GM21423 (cell line): ENCODE measurements at regions not wholly inside any gene's neighbourhood (a gene's known extent, or its start where the extent isn't known, plus 50 kb on each side); places are given as distances from the start of the nearest gene placed in this dataset.
"Not testable (repeated sequence)": the region's sequence is repeated elsewhere in the genome, so short reads cannot be mapped to it uniquely, and the experiment has no call there.

Experiments used
- ATAC-seq: cut with Tn5 transposase; IDR thresholded peaks from one replicate; pipeline ENCODE4 v1.9.1; 2021; ENCODE audit warnings: mild to moderate bottlenecking, moderate library complexity; ENCODE audit not compliant: unreplicated experiment

DNA sequence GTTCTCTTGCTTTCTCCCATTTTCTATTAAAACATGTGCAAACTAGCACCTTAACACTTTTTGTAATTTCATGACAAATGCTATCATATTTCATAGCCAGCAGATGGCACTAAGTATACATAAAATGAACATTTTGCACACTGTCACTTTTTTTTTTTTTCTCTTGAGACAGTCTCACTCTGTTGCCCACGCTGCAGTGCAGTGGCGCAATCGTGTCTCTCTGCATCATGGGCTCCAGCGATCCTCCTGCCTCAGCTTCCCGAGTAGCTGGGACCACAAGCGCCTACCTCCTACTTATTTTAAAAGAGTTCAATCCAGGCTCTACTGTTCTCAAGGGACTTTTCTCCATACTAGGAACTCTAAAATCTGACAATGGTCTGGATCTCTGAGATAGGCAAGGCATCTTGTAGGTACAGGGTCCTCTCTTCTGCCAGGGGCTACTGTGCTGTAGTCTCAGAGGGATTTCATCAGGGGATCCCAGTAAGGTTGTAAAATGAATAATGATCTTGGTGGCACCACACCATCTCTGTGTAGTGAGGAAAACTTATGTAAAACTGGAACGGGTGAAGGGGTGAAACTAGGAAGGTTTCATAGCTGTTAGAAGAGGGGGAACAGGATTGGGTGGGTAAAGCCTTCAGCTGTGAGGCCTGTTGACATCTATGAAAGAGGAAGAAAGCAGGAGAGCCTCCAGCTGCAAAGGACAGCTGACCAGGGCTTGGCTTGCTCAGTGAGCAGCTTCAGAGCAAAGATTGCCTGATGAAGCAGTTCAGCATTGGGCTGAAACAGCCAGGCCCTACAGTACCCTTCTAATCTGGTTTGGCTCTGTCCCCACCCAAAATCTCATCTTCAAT lies 196.9 kb downstream of the AVL9 start:
- peak; percentile 84 for ATAC-seq

- not testable (repeated sequence) for ATAC-seq
These were observed 192.8 kb downstream of the AVL9 start for GRCh38 chr7:32688092-32688491.

- ATAC-seq, result no peak
These were observed 185.9 kb downstream of the AVL9 start for GRCh38 chr7:32681174-32681518.

- no peak for ATAC-seq
These were observed 185.2 kb downstream of the AVL9 start for GRCh38 chr7:32680259-32681173.

DNA sequence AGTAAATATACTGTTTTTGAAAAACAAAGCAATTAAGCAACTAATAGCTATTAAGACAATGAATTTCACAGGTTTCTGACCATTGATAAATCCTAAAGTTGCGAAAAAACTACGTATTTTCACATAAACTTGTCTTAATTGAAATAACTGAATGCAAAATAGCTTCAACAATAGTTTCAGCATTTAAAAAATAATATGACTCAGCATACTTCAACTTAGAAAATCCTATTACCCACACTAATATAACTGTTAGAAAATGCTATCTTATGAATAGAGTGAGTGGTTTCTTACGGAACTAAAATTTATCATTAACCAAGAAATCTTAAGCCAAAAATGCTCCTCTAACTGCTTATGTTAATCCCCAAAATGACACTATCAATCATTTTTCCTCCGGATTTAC lies 183.9 kb downstream of the AVL9 start:
- ATAC-seq, result no peak

- ATAC-seq, result no peak
These were observed 182.3 kb downstream of the AVL9 start for GRCh38 chr7:32677593-32677992.

GRCh38 chr7:32676249-32676941 lies 181.1 kb downstream of the AVL9 start:
- ATAC-seq, result no peak

GRCh38 chr7:32673275-32673983 lies 178.1 kb downstream of the AVL9 start:
- ATAC-seq, result no peak

- ATAC-seq, result no peak
These were observed 175.1 kb downstream of the AVL9 start for GRCh38 chr7:32670110-32671025.

GRCh38 chr7:32669173-32669870 lies 174.0 kb downstream of the AVL9 start:
- ATAC-seq, result not testable (repeated sequence)

- not testable (repeated sequence) for ATAC-seq
These were observed 173.3 kb downstream of the AVL9 start for GRCh38 chr7:32668387-32669097.

GRCh38 chr7:32667586-32667985 lies 172.3 kb downstream of the AVL9 start:
- not testable (repeated sequence) for ATAC-seq

- not testable (repeated sequence) for ATAC-seq
These were observed 168.5 kb downstream of the AVL9 start for GRCh38 chr7:32663805-32664211.

DNA sequence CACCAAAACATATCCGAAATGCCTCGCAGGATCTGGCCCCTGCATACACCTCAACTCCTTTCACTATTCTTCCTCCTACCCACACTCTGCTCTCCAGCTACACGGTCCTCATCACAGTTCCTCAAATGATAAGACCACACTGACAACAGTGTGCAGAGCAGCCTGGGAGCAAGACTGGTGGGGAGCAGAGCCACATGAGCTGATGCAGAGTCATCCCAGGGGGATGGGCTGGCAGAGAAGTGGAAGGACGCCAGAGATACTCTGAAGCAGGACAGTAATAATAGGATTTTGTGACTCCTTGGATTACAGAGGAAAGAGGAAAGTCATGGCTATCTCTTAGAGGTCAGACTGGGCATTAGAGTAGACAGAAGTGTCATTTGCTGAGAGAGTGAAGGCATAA lies 167.2 kb downstream of the AVL9 start:
- not testable (repeated sequence) for ATAC-seq

DNA sequence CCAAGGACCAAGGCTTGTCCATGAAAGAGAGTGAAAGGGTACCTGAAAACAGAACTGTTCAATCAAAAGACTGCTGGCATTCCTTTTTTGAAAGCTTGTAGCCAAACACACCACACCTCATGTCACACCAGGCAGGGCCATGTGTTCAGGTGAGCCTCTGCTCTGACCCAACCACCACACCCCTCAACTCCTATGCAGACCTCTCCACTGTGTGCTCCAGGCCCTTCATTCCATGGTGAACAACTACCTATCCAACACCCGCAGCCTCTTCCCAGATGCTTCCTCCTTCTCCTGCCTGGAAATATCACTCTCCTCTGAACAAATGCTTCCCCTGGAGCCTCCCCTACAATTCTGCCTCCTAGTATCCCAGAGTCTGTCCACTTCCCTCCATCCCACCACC lies 166.6 kb downstream of the AVL9 start:
- ATAC-seq, result no peak

DNA sequence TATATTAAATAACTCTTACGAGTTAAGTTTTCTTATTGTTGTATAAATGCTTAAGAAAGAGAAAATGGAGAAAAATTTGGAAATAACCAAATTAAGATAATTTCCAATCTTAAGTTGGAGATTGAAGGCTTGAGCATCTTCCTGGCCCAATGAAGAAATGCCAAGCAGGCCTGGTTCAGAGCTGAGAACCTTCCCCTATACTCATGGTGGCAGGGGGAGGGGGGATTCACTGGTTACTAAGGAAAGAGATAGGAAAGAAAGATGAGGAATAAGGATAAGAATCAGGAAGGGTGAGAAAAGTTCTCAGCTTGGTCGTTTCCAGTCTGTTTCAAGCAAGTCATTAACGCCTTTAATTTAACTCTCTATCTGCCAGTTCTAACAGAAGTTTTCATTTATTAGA lies 166.2 kb downstream of the AVL9 start:
- no peak for ATAC-seq

- no peak for ATAC-seq
These were observed 165.6 kb downstream of the AVL9 start for GRCh38 chr7:32660936-32661335.

DNA sequence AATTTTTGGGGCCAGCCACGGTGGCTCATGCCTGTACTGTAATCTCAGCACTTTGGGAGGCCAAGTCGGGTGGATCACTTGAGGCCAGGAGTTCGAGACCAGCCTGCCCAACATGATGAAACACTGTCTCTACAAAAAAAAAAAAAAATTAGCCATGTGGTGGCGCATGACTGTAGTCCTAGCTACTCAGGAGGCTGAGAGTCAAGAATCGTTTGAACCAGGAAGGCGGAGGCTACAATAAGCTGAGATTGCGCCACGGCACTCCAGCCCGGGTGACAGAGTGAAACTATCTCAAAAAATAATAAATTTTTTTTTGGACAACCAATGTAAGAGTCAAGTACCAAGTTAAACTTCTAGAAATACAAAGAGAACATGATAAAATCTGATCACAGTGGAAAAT lies 164.6 kb downstream of the AVL9 start:
- no peak for ATAC-seq
